Neutrophil (primary cell): ENCODE measurements at regions not wholly inside any gene's neighbourhood (a gene's known extent, or its start where the extent isn't known, plus 50 kb on each side); places are given as distances from the start of the nearest gene placed in this dataset.

ENCODE experiments used
- H3K27ac ChIP-seq: fragments of 200-600 bp; sonication (generic); 2 replicates; pipeline ENCODE4 v1.5.1; 2016; ENCODE audit warnings: mild to moderate bottlenecking, moderate library complexity
- H3K27me3 ChIP-seq: fragments of 200-600 bp; sonication (generic); 2 replicates; pipeline ENCODE4 v1.6.0; 2016; ENCODE audit warnings: mild to moderate bottlenecking
- H3K36me3 ChIP-seq: fragments of 200-600 bp; sonication (generic); 2 replicates; pipeline ENCODE4 v1.5.1; 2017
- H3K4me1 ChIP-seq, 2 experiments: fragments of 200-600 bp in 1 of 2; sonication (generic) in 1 of 2; 1 replicate in 1 of 2; 2 replicates in 1 of 2; pipeline versions ENCODE4 v1.5.1 to v1.6.1; 2013 to 2016; ENCODE audit warnings: low read depth in 1 of 2, low read length in 1 of 2, mild to moderate bottlenecking in 1 of 2, moderate library complexity in 1 of 2; ENCODE audit not compliant: control insufficient read depth in 1 of 2, insufficient read depth in 1 of 2
- H3K4me3 ChIP-seq, 2 experiments: fragments of 200-600 bp in 1 of 2; sonication (generic) in 1 of 2; 1 replicate in 1 of 2; 2 replicates in 1 of 2; pipeline ENCODE4 v1.5.1; 2013 to 2016; ENCODE audit warnings: low read depth in 1 of 2, low read length in 1 of 2, mild to moderate bottlenecking in 1 of 2, moderate library complexity in 1 of 2
- H3K9me3 ChIP-seq: fragments of 200-600 bp; sonication (generic); 2 replicates; pipeline ENCODE4 v1.5.1; 2016
- CTCF ChIP-seq: fragments of 200-600 bp; sonication (generic); IDR thresholded peaks from 2 replicates; pipeline ENCODE4 v1.5.1; 2016; ENCODE audit warnings: antibody characterized with exemption

DNA sequence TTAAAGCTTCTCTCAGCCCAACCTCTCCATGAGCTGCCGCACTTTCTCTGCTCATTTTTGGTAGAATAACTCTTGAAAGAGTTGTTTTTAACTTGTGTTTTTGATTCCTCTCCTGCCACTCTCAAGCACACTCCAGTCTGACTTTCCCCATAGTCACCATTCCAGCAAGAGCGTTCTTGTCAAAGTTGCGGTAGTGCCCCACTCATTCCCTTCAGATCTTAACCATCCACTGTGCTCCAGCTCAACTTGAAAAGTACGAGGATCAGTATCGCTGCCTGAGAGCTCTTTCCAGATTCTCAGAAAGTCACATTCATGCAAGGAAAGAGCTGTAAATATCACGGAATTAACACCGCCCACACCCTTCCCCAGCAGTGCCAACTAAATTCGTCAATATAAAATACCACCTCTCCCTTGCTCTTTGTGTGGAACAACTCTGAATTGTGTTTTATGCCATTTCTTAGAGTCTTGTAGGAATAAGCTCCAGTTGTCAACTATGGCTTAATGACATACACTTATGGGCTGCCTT lies 59.7 kb upstream of the IL15 start:
- no peaks in the 10 kb centered on the region for H3K36me3 ChIP-seq
- H3K9me3 ChIP-seq = no peaks in the 10 kb centered on the region
- no peak overlapping the region for H3K27ac ChIP-seq
- H3K4me3 ChIP-seq = no peak overlapping the region
- no peaks in the 10 kb centered on the region for H3K4me1 ChIP-seq
- no peaks in the 10 kb centered on the region for H3K27me3 ChIP-seq
- TF ChIP-seq CTCF = no peak

GRCh38 chr4:141578451-141578850 lies 57.9 kb upstream of the IL15 start:
- no peak overlapping the region for H3K27ac ChIP-seq
- no peaks in the 10 kb centered on the region for H3K4me1 ChIP-seq
- no peaks in the 10 kb centered on the region for H3K27me3 ChIP-seq
- TF ChIP-seq CTCF = no peak
- no peaks in the 10 kb centered on the region for H3K9me3 ChIP-seq
- no peaks in the 10 kb centered on the region for H3K36me3 ChIP-seq
- no peak overlapping the region for H3K4me3 ChIP-seq

DNA sequence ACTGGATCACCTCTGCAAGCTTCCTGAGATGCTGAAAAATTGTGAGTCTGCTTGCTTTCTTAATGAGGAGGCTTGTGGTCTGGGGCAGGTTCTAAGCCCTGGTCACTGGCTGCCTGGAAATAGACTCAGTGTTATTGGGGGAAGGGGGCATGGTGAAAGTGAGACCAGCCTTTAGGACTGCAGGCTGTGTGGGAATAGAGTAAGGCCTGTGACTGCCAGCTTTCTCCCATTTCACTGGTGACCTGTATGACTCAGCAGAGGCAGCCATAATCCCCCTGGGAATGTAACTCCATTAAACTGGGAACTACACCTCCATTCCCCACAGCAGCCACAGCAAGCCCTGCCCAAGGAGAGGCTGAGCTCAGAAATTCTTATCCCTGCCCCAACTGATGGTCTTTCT lies 55.9 kb upstream of the IL15 start:
- Histone ChIP-seq H3K27me3 (no peaks in the 10 kb centered on the region), H3K4me1 (no peaks in the 10 kb centered on the region), H3K27ac (no peak overlapping the region), H3K4me3 (no peak overlapping the region), H3K36me3 (no peaks in the 10 kb centered on the region), H3K9me3 (no peaks in the 10 kb centered on the region)
- TF ChIP-seq CTCF = no peak
